GM23248 (cell line): ENCODE measurements at regions not wholly inside any gene's neighbourhood (a gene's known extent, or its start where the extent isn't known, plus 50 kb on each side); places are given as distances from the start of the nearest gene placed in this dataset.
"Not testable (repeated sequence)": the region's sequence is repeated elsewhere in the genome, so short reads cannot be mapped to it uniquely, and the experiment has no call there.

Experiments used
- DNase-seq: peaks from one replicate; pipeline ENCODE4 v3.0.0-alpha.2; 2015
- H2AFZ ChIP-seq: fragments of 200-600 bp; sonication (generic); 2 replicates; pipeline ENCODE4 v1.6.1; 2016; ENCODE audit warnings: antibody characterized with exemption
- H3F3A ChIP-seq: fragments of 200-600 bp; sonication (generic); 2 replicates; pipeline ENCODE4 v1.6.1; 2016; ENCODE audit warnings: mild to moderate bottlenecking, antibody characterized with exemption, mixed run types; ENCODE audit not compliant: insufficient read depth
- H3K27ac ChIP-seq: fragments of 200-600 bp; sonication (generic); 2 replicates; pipeline ENCODE4 v1.5.1; 2016; ENCODE audit warnings: mild to moderate bottlenecking
- H3K27me3 ChIP-seq: fragments of 200-600 bp; sonication (generic); replicated peaks from 2 replicates; pipeline ENCODE4 v1.6.1; 2016; ENCODE audit warnings: mild to moderate bottlenecking; ENCODE audit not compliant: insufficient read depth
- H3K36me3 ChIP-seq: fragments of 200-600 bp; sonication (generic); 2 replicates; pipeline ENCODE4 v1.6.1; 2016; ENCODE audit warnings: low read depth, mild to moderate bottlenecking
- H3K4me1 ChIP-seq: fragments of 200-600 bp; sonication (generic); 2 replicates; pipeline ENCODE4 v1.6.1; 2016; ENCODE audit warnings: mild to moderate bottlenecking; ENCODE audit not compliant: insufficient read depth
- H3K4me2 ChIP-seq: fragments of 200-600 bp; sonication (generic); one replicate; pipeline ENCODE4 v1.6.1; 2016; ENCODE audit warnings: mild to moderate bottlenecking; ENCODE audit not compliant: unreplicated experiment
- H3K4me3 ChIP-seq: fragments of 200-600 bp; sonication (generic); 2 replicates; pipeline ENCODE4 v1.5.1; 2016; ENCODE audit warnings: mild to moderate bottlenecking
- H3K79me2 ChIP-seq: fragments of 200-600 bp; sonication (generic); 2 replicates; pipeline ENCODE4 v1.6.1; 2016; ENCODE audit warnings: mild to moderate bottlenecking; ENCODE audit not compliant: insufficient read depth
- H3K9ac ChIP-seq: fragments of 200-600 bp; sonication (generic); 2 replicates; pipeline ENCODE4 v1.6.1; 2016; ENCODE audit warnings: mild to moderate bottlenecking
- H3K9me2 ChIP-seq: fragments of 200-600 bp; sonication (generic); 2 replicates; pipeline ENCODE4 v1.6.1; 2016; ENCODE audit warnings: mixed run types, mild to moderate bottlenecking, moderate library complexity; ENCODE audit not compliant: insufficient read depth
- H3K9me3 ChIP-seq: fragments of 200-600 bp; sonication (generic); one replicate; pipeline ENCODE4 v1.6.1; 2017; ENCODE audit warnings: low read depth
- H4K20me1 ChIP-seq: fragments of 200-600 bp; sonication (generic); 2 replicates; pipeline ENCODE4 v1.6.0; 2016; ENCODE audit not compliant: insufficient read depth
- EZH2 ChIP-seq: fragments of 200-600 bp; sonication (generic); IDR thresholded peaks from 2 replicates; pipeline ENCODE4 v1.6.1; 2018; ENCODE audit warnings: antibody characterized with exemption, mild to moderate bottlenecking; ENCODE audit not compliant: insufficient read depth, poor library complexity, severe bottlenecking
- EZH2phosphoT487 ChIP-seq: fragments of 200-600 bp; sonication (generic); IDR thresholded peaks from 2 replicates; pipeline ENCODE4 v1.6.1; 2018; ENCODE audit warnings: antibody characterized with exemption, moderate library complexity, mild to moderate bottlenecking, low read depth; ENCODE audit not compliant: insufficient read depth
- WGBS, 2 experiments: methylation state at CpG; one replicate each; pipeline ENCODE4 v1.1.6; 2015 to 2017; ENCODE audit warnings: low lambda C conversion rate in 2 of 2, low coverage in 1 of 2; ENCODE audit errors: missing lambda C conversion rate in 2 of 2; 5-methylcytosine and 5-hydroxymethylcytosine counted together
- in situ Hi-C: fragments of 300-500 bp; cut with MboI; formaldehyde crosslinking; loops from 2 replicates; pipeline ENCODE4 v1.15.0; 2020

DNA sequence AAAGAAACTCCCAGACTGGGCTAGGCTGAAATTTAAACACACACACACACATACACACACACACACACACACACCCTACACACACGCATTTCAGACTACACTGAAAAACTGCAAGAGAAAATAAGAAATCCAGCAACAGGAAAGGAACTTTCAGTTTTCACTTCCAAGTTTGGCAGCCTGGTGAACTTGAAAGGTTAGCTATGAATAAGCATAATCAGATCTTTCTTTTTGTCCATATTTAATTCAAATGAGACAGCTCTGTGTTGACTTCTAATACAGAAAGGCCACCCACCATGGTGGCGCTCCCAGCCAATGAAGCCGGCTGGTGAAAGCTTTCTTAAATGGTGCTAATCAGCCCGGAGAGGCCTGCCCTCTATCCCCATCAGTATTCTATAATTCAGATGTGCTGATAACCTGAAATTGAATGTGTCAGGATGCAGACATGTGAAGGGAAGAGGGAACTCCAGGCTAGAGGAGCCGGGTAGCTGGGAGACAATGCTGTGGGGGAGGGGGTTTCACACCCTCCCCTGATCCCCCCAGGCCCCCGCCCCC is 108.3 kb upstream of the ZNF536 start:
- Histone ChIP-seq H3K4me1 (no peaks in the 10 kb centered on the region), H3K9me3 (no peaks in the 10 kb centered on the region), H3K4me3 (no peak overlapping the region), H2AFZ (peak overlapping the region; percentile 47; the same call in 1 of the 2 replicates), H3K4me2 (no peak overlapping the region), H3K27ac (no peak overlapping the region), H3K79me2 (no peaks in the 10 kb centered on the region), H3K27me3 (no peaks in the 10 kb centered on the region), H3K36me3 (no peaks in the 10 kb centered on the region), H3K9me2 (no peaks in the 10 kb centered on the region), H3F3A (no peaks in the 10 kb centered on the region), H4K20me1 (no peaks in the 10 kb centered on the region), H3K9ac (no peak overlapping the region)
- DNase-seq: peak; percentile 11
- 34 to 41% methylated on average over 6 of the region's 6 CpGs for WGBS, 2 experiments
- TF ChIP-seq EZH2 (no peak), EZH2phosphoT487 (no peak)
- in situ Hi-C loops: no loop called here

DNA sequence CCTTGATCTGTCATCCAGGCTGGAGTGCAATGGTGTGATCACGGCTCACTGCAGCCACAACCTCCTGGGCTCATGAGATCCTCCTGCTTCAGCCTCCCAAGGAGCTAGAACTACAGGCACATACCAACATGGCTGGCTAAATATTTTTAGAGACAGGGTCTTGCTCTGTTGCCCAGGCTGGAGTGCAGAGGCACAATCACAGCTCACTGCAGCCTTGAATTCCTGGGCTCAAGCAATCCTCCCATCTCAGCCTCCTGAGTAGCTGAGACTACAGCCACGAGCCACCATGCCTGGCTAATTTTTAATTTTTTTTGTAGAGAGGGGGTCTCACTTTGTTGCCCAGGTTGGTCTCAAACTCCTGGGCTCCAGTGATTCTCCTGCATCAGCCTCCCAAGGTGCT is 106.3 kb upstream of the ZNF536 start:
- H3K4me1 ChIP-seq, H3K9me2 ChIP-seq, H3K79me2 ChIP-seq, H3K9me3 ChIP-seq, H3K36me3 ChIP-seq, H2AFZ ChIP-seq, H3F3A ChIP-seq, DNase-seq, H3K4me3 ChIP-seq, in situ Hi-C loops, H4K20me1 ChIP-seq, H3K27ac ChIP-seq, H3K4me2 ChIP-seq, H3K27me3 ChIP-seq, H3K9ac ChIP-seq: not testable (repeated sequence)
- WGBS, 2 experiments: 71 to 77% methylated on average over 2 of the region's 2 CpGs

DNA sequence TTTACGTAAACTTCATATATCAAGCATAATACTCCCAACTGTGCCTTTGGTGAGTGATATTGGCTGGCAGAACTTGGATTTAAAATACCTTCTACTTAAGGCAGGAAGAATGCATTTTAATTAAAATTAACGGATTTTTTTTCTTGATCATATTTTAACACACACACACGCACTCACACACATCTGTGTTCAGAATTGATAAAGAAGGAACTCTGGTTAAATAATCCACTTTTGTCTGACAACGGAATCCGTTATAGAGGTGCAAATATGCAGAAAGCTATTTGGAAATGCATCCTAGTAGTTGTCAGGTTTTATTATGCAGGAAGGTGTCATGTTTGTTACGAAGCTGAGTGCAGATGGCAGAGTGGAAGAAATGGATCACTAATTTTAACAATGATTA is 105.5 kb upstream of the ZNF536 start:
- H3K27ac ChIP-seq: no peak overlapping the region
- H2AFZ ChIP-seq: no peak overlapping the region
- no peaks in the 10 kb centered on the region for H3K79me2 ChIP-seq
- H3K9ac ChIP-seq: no peak overlapping the region
- no peak overlapping the region for H3K4me2 ChIP-seq
- in situ Hi-C loops: no loop called here
- TF ChIP-seq EZH2 (no peak), EZH2phosphoT487 (no peak)
- WGBS, 2 experiments: 89 to 93% methylated on average over 6 of the region's 6 CpGs
- no peaks in the 10 kb centered on the region for H3K27me3 ChIP-seq
- H3K4me3 ChIP-seq: no peak overlapping the region
- no peaks in the 10 kb centered on the region for H3K9me2 ChIP-seq
- H3K4me1 ChIP-seq: no peaks in the 10 kb centered on the region
- DNase-seq: no peak
- no peaks in the 10 kb centered on the region for H3K9me3 ChIP-seq
- H3K36me3 ChIP-seq: no peaks in the 10 kb centered on the region
- H4K20me1 ChIP-seq: no peaks in the 10 kb centered on the region
- H3F3A ChIP-seq: no peaks in the 10 kb centered on the region

DNA sequence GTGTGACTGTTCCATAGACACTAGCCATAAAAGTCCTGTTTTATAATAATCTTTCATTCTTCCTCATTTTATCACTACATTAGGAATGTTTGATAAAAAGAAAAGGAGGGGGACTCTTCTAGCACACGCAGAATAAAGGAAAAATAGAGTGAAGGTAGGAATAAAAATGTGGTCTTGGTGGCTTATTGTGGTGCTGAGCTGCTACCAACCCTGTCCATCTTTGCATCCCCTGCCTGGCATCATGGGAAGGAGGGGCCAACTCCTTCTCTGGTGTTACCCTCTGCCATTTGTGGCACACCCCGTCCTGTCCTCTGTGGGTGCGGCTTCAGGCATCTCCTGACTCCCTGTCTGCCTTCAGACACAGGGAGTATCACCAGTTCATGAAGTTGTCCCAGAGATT is 104.9 kb upstream of the ZNF536 start:
- in situ Hi-C loops: no loop called here
- Histone ChIP-seq H3F3A (no peaks in the 10 kb centered on the region), H3K4me3 (no peak overlapping the region), H3K9me2 (no peaks in the 10 kb centered on the region), H3K27ac (no peak overlapping the region), H3K4me1 (no peaks in the 10 kb centered on the region), H3K9me3 (no peaks in the 10 kb centered on the region), H3K9ac (no peak overlapping the region), H3K27me3 (no peaks in the 10 kb centered on the region), H2AFZ (no peak overlapping the region), H3K79me2 (no peaks in the 10 kb centered on the region), H3K36me3 (no peaks in the 10 kb centered on the region), H4K20me1 (no peaks in the 10 kb centered on the region), H3K4me2 (no peak overlapping the region)
- no peak for DNase-seq
- TF ChIP-seq EZH2: no peak
- TF ChIP-seq EZH2phosphoT487: no peak
- 85 to 93% methylated on average over 3 of the region's 3 CpGs for WGBS, 2 experiments

DNA sequence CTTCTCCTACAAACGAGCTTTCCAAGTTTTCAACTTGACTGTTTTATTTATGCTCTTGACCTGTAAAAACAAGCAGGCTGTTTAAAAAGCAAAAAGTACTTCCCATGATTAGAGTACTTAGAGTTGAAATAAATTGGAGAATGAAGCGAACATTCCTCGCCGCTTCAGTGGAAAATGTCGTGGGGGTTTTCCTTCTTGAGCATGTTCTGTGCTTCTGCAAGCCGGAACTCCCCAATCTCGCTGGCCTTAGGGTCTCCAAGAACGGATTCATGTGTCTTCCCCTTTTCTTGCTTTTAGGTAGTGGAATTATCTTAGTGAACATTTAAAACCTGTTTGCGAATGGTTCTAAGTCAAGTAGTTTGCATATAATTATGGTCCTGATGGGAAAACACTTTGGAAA is 103.6 kb upstream of the ZNF536 start:
- WGBS, 2 experiments: 75 to 76% methylated on average over 9 of the region's 9 CpGs
- DNase-seq: no peak
- Histone ChIP-seq H3F3A (no peaks in the 10 kb centered on the region), H3K9me3 (no peaks in the 10 kb centered on the region), H3K9me2 (no peaks in the 10 kb centered on the region), H3K36me3 (no peaks in the 10 kb centered on the region), H3K4me1 (no peaks in the 10 kb centered on the region), H3K27me3 (no peaks in the 10 kb centered on the region), H3K79me2 (no peaks in the 10 kb centered on the region), H2AFZ (no peak overlapping the region), H3K4me2 (no peak overlapping the region), H3K9ac (no peak overlapping the region), H3K27ac (no peak overlapping the region), H4K20me1 (no peaks in the 10 kb centered on the region), H3K4me3 (no peak overlapping the region)
- in situ Hi-C loops: no loop called here
- TF ChIP-seq EZH2phosphoT487: no peak
- TF ChIP-seq EZH2: no peak
